Kidney epithelial cell (primary cell): ENCODE measurements at regions not wholly inside any gene's neighbourhood (a gene's known extent, or its start where the extent isn't known, plus 50 kb on each side); places are given as distances from the start of the nearest gene placed in this dataset.

Experiments used
- DNase-seq: peaks from one replicate; pipeline ENCODE4 v3.0.0-alpha.2; 2010; ENCODE audit warnings: low read depth
- H3K27me3 ChIP-seq: 2 replicates; pipeline ENCODE4 v1.6.0; 2011; ENCODE audit warnings: low read length; ENCODE audit not compliant: control insufficient read depth, insufficient read depth
- H3K36me3 ChIP-seq: 2 replicates; pipeline ENCODE4 v1.5.1; 2011; ENCODE audit warnings: low read length; ENCODE audit not compliant: control insufficient read depth, insufficient read depth
- H3K4me3 ChIP-seq: 2 replicates; pipeline ENCODE4 v1.5.1; 2011; ENCODE audit warnings: low read depth, mild to moderate bottlenecking, control low read depth, low read length
- CTCF ChIP-seq: IDR thresholded peaks from 2 replicates; pipeline ENCODE4 v1.5.1; 2011; ENCODE audit warnings: mild to moderate bottlenecking, moderate library complexity, low read length, control low read depth, inconsistent platforms; ENCODE audit not compliant: insufficient read depth, poor library complexity, severe bottlenecking

GRCh38 chr7:128177768-128178550 is 63.1 kb upstream of the LEP start:
- Histone ChIP-seq H3K36me3 (no peaks in the 10 kb centered on the region), H3K27me3 (peaks cover 37% of the 10 kb centered on the region), H3K4me3 (no peak overlapping the region)
- TF ChIP-seq CTCF, result no peak
- DNase-seq, result no peak

- DNase-seq, result no peak
- no peak for TF ChIP-seq CTCF
- peaks cover 34% of the 10 kb centered on the region for H3K27me3 ChIP-seq
- H3K4me3 ChIP-seq, result no peak overlapping the region
- no peaks in the 10 kb centered on the region for H3K36me3 ChIP-seq
These were observed 62.5 kb upstream of the LEP start for GRCh38 chr7:128178611-128179010.

- no peak overlapping the region for H3K4me3 ChIP-seq
- DNase-seq, result no peak
- H3K36me3 ChIP-seq, result no peaks in the 10 kb centered on the region
- H3K27me3 ChIP-seq, result peaks cover 11% of the 10 kb centered on the region
- no peak for TF ChIP-seq CTCF
These were observed 52.5 kb upstream of the LEP start for GRCh38 chr7:128188396-128189230.

DNA sequence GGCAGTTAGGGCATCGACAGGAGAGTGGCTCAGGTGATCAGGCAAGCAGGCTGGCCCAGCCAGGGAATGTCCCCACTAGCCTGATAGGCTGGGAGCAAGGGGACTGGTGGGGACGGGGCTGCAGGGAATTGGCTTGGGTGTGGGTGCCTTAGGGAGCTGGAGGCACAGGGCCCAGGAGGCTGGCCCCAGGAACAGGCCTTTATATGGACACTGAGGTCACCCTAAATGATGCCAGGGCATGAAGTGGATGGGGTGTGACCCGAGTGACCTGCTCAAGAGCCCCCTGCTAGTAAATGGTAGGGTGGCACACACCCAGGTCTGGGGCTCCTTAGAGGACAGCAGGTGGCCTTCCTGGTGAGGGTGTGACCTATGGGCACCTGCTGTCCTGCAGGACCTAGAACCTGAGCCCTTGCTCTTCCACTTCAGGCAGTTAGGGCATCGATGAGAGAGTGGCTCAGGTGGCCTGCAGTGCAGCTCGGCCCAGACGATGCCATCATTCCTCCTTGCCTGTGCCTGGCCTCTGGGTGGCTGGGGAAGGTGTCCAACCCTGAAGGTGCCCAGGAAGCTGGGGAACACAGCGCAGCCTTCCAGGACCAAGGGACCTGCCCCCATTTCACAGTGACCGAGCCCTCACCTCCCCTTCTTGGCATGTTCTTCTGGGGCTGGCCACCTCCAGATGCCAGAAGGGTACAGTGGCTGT is 51.7 kb upstream of the LEP start:
- Histone ChIP-seq H3K36me3 (no peaks in the 10 kb centered on the region), H3K27me3 (peaks cover 11% of the 10 kb centered on the region), H3K4me3 (no peak overlapping the region)
- TF ChIP-seq CTCF, result no peak
- no peak for DNase-seq

GRCh38 chr7:128190051-128190647 is 50.9 kb upstream of the LEP start:
- peaks cover 11% of the 10 kb centered on the region for H3K27me3 ChIP-seq
- DNase-seq, result no peak

More at GRCh38 chr7:128190051-128190647, 50.9 kb upstream of the LEP start:
- no peak for TF ChIP-seq CTCF
- H3K4me3 ChIP-seq, result no peak overlapping the region
- no peaks in the 10 kb centered on the region for H3K36me3 ChIP-seq
